ENCODE measurements at regions not wholly inside any gene's neighbourhood (a gene's known extent, or its start where the extent isn't known, plus 50 kb on each side); places are given as distances from the start of the nearest gene placed in this dataset.

GRCh38 chr2:122072666-122073065, 317.2 kb downstream of the TSN start:
- TF ChIP-seq FOXP2 (optimal IDR thresholded peaks at IDR 0.05; ENCODE audit: borderline replicate concordance, extremely low read depth, extremely low read length, insufficient read depth) (no peak), SIN3A (IDR thresholded peaks at IDR 0.05; ENCODE audit: borderline replicate concordance, insufficient read depth, low read length) (no peak), POLR2AphosphoS5 (IDR thresholded peaks at IDR 0.05; ENCODE audit: low read depth, low read length) (no peak), REST (IDR thresholded peaks at IDR 0.05; ENCODE audit: insufficient read depth in 1 of 2, low read depth in 2 of 2, low read length in 2 of 2) (no peak), TAF1 (IDR thresholded peaks at IDR 0.05; ENCODE audit: borderline replicate concordance, insufficient read depth, low read length) (no peak)

GRCh38 chr2:122074201-122074600, 318.8 kb downstream of the TSN start:
- TF ChIP-seq REST (IDR thresholded peaks at IDR 0.05; ENCODE audit: insufficient read depth in 1 of 2, low read depth in 2 of 2, low read length in 2 of 2), result no peak
- no peak for TF ChIP-seq SIN3A (IDR thresholded peaks at IDR 0.05; ENCODE audit: borderline replicate concordance, insufficient read depth, low read length)

GRCh38 chr2:122075381-122075780, 319.9 kb downstream of the TSN start:
- TF ChIP-seq SIN3A (IDR thresholded peaks at IDR 0.05; ENCODE audit: borderline replicate concordance, insufficient read depth, low read length) (no peak), REST (IDR thresholded peaks at IDR 0.05; ENCODE audit: insufficient read depth in 1 of 2, low read depth in 2 of 2, low read length in 2 of 2) (no peak), FOXP2 (optimal IDR thresholded peaks at IDR 0.05; ENCODE audit: borderline replicate concordance, extremely low read depth, extremely low read length, insufficient read depth) (no peak), POLR2AphosphoS5 (IDR thresholded peaks at IDR 0.05; ENCODE audit: low read depth, low read length) (no peak), TAF1 (IDR thresholded peaks at IDR 0.05; ENCODE audit: borderline replicate concordance, insufficient read depth, low read length) (no peak)

GRCh38 chr2:122077114-122077513, 321.7 kb downstream of the TSN start:
- TF ChIP-seq SIN3A (IDR thresholded peaks at IDR 0.05; ENCODE audit: borderline replicate concordance, insufficient read depth, low read length), result no peak
- TF ChIP-seq TAF1 (IDR thresholded peaks at IDR 0.05; ENCODE audit: borderline replicate concordance, insufficient read depth, low read length), result no peak
- TF ChIP-seq FOXP2 (optimal IDR thresholded peaks at IDR 0.05; ENCODE audit: borderline replicate concordance, extremely low read depth, extremely low read length, insufficient read depth), result no peak
- TF ChIP-seq POLR2AphosphoS5 (IDR thresholded peaks at IDR 0.05; ENCODE audit: low read depth, low read length), result no peak
- TF ChIP-seq REST (IDR thresholded peaks at IDR 0.05; ENCODE audit: insufficient read depth in 1 of 2, low read depth in 2 of 2, low read length in 2 of 2), result no peak

GRCh38 chr2:122077771-122078170, 322.3 kb downstream of the TSN start:
- TF ChIP-seq POLR2AphosphoS5 (IDR thresholded peaks at IDR 0.05; ENCODE audit: low read depth, low read length) (no peak), TAF1 (IDR thresholded peaks at IDR 0.05; ENCODE audit: borderline replicate concordance, insufficient read depth, low read length) (no peak), FOXP2 (optimal IDR thresholded peaks at IDR 0.05; ENCODE audit: borderline replicate concordance, extremely low read depth, extremely low read length, insufficient read depth) (no peak)

Measured in PFSK-1 (cell line).